ENCODE measurements at regions not wholly inside any gene's neighbourhood (a gene's known extent, or its start where the extent isn't known, plus 50 kb on each side); places are given as distances from the start of the nearest gene placed in this dataset.

- TF ChIP-seq CTCF (IDR thresholded peaks at IDR 0.05) (no peak), EP300 (IDR thresholded peaks at IDR 0.05) (no peak)
Observed at GRCh38 chr3:150050510-150050909, 79.8 kb upstream of the PFN2 start.
